ENCODE measurements at regions not wholly inside any gene's neighbourhood (a gene's known extent, or its start where the extent isn't known, plus 50 kb on each side); places are given as distances from the start of the nearest gene placed in this dataset.

- DNase-seq (ENCODE audit: low read depth): no peak
- no peak for TF ChIP-seq CTCF (IDR thresholded peaks at IDR 0.05; ENCODE audit: insufficient read depth, low read length, poor library complexity, severe bottlenecking)
- Histone ChIP-seq H3K36me3 (ENCODE audit: control insufficient read depth, insufficient read depth, low read length) (no peaks in the 10 kb centered on the region), H3K4me3 (ENCODE audit: low read depth, low read length) (no peak overlapping the region), H3K27me3 (ENCODE audit: control insufficient read depth, insufficient read depth, low read length) (no peaks in the 10 kb centered on the region)
Observed at GRCh38 chr3:67713764-67714469, 59.5 kb upstream of the SUCLG2 start.

GRCh38 chr3:67712259-67712658 lies 57.8 kb upstream of the SUCLG2 start:
- H3K4me3 ChIP-seq (ENCODE audit: low read depth, low read length): no peak overlapping the region
- H3K36me3 ChIP-seq (ENCODE audit: control insufficient read depth, insufficient read depth, low read length): no peaks in the 10 kb centered on the region
- H3K27me3 ChIP-seq (ENCODE audit: control insufficient read depth, insufficient read depth, low read length): no peaks in the 10 kb centered on the region
- TF ChIP-seq CTCF (IDR thresholded peaks at IDR 0.05; ENCODE audit: insufficient read depth, low read length, poor library complexity, severe bottlenecking): no peak
- no peak for DNase-seq (ENCODE audit: low read depth)

DNA sequence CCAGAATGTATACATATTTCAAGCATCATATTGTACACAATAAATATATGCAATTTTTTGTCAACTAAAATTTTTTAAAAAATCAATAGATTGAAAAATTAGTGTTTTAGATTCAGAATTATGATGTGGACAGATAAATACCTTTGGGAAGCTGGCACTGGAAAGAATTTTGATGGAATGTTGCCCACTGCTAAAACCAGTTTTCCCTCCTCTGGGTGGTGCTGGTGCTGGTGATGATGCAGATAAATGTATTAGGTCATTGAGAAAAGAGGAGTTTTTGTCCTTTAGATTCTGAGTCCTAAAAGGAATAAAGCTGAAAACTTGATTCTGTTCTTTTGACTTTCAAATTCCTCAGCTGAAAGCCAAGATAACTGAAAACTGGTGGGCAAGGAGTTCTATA lies 56.0 kb upstream of the SUCLG2 start:
- H3K36me3 ChIP-seq (ENCODE audit: control insufficient read depth, insufficient read depth, low read length): no peaks in the 10 kb centered on the region
- H3K27me3 ChIP-seq (ENCODE audit: control insufficient read depth, insufficient read depth, low read length): no peaks in the 10 kb centered on the region
- DNase-seq (ENCODE audit: low read depth): no peak
- no peak for TF ChIP-seq CTCF (IDR thresholded peaks at IDR 0.05; ENCODE audit: insufficient read depth, low read length, poor library complexity, severe bottlenecking)
- H3K4me3 ChIP-seq (ENCODE audit: low read depth, low read length): no peak overlapping the region

DNA sequence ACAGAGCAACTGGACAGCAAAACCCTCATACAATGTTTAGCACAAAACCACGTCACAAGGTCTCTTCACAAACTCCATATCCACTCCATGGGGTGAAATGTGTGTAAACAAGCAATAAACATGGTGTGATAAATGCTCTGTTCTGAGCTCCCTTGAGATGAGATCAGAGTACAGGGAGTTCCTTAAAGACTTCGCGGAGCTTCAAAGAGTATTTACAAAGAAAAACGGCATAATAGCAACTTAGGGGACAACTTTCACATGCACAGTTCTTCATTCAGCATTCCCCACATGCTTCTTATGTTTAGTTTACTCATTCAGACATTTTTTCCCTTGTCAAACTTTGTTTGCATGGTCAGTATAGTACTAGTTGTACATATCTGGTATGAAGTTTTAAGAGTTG lies 52.5 kb upstream of the SUCLG2 start:
- no peak overlapping the region for H3K4me3 ChIP-seq (ENCODE audit: low read depth, low read length)
- no peak for TF ChIP-seq CTCF (IDR thresholded peaks at IDR 0.05; ENCODE audit: insufficient read depth, low read length, poor library complexity, severe bottlenecking)
- DNase-seq (ENCODE audit: low read depth): no peak
- H3K27me3 ChIP-seq (ENCODE audit: control insufficient read depth, insufficient read depth, low read length): no peaks in the 10 kb centered on the region
- H3K36me3 ChIP-seq (ENCODE audit: control insufficient read depth, insufficient read depth, low read length): no peaks in the 10 kb centered on the region

DNA sequence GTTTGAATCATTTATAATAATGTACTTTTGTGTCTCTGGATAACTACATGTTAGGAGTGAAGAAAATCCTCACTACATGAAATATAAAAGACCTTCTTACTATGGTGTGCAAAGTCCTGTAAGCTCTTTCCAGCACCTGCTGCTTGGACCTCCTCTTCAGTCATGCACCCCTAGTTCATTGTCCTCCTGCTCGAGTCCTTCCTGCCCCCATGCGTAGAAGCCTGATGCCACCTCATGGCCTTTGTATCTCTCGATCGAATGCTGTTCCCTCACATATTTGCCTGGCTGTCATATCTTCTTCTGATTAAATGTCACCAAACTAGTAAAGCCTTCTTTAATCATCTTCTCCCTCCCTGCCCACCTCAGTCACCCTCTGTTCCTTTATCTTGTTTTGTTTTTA lies 49.9 kb upstream of the SUCLG2 start:
- Histone ChIP-seq H3K27me3 (ENCODE audit: control insufficient read depth, insufficient read depth, low read length) (no peaks in the 10 kb centered on the region), H3K36me3 (ENCODE audit: control insufficient read depth, insufficient read depth, low read length) (no peaks in the 10 kb centered on the region), H3K4me3 (ENCODE audit: low read depth, low read length) (no peak overlapping the region)
- DNase-seq (ENCODE audit: low read depth): no peak
- TF ChIP-seq CTCF (IDR thresholded peaks at IDR 0.05; ENCODE audit: insufficient read depth, low read length, poor library complexity, severe bottlenecking): no peak

Measured in kidney epithelial cell (primary cell).